ENCODE measurements at regions not wholly inside any gene's neighbourhood (a gene's known extent, or its start where the extent isn't known, plus 50 kb on each side); places are given as distances from the start of the nearest gene placed in this dataset.

- TF ChIP-seq CTCF (conservative IDR thresholded peaks at IDR 0.05), result no peak
- TF ChIP-seq ZFX (IDR thresholded peaks at IDR 0.05), result no peak
- H3K27ac ChIP-seq, result no peak overlapping the region
Measured at GRCh38 chr13:109348519-109349258, 437.7 kb downstream of the IRS2 start.

- no peak overlapping the region for H3K27ac ChIP-seq
- TF ChIP-seq CTCF (conservative IDR thresholded peaks at IDR 0.05) (no peak), ZFX (IDR thresholded peaks at IDR 0.05) (no peak)
Measured at GRCh38 chr13:109346060-109346459, 440.3 kb downstream of the IRS2 start.

- H3K27ac ChIP-seq, result no peak overlapping the region
- TF ChIP-seq ZFX (IDR thresholded peaks at IDR 0.05) (no peak), CTCF (conservative IDR thresholded peaks at IDR 0.05) (no peak)
Measured at GRCh38 chr13:109345433-109345941, 440.9 kb downstream of the IRS2 start.

- no peak for TF ChIP-seq CTCF (conservative IDR thresholded peaks at IDR 0.05)
- TF ChIP-seq ZFX (IDR thresholded peaks at IDR 0.05), result no peak
- H3K27ac ChIP-seq, result no peak overlapping the region
Measured at GRCh38 chr13:109344552-109345157, 441.7 kb downstream of the IRS2 start.

GRCh38 chr13:109336730-109337129, 449.7 kb downstream of the IRS2 start:
- H3K27ac ChIP-seq, result no peak overlapping the region
- TF ChIP-seq CTCF (conservative IDR thresholded peaks at IDR 0.05), result no peak
- no peak for TF ChIP-seq ZFX (IDR thresholded peaks at IDR 0.05)

GRCh38 chr13:109333893-109334651, 452.3 kb downstream of the IRS2 start:
- TF ChIP-seq ZFX (IDR thresholded peaks at IDR 0.05) (no peak), CTCF (conservative IDR thresholded peaks at IDR 0.05) (no peak)
- H3K27ac ChIP-seq, result no peak overlapping the region
